ENCODE measurements at regions not wholly inside any gene's neighbourhood (a gene's known extent, or its start where the extent isn't known, plus 50 kb on each side); places are given as distances from the start of the nearest gene placed in this dataset.

DNA sequence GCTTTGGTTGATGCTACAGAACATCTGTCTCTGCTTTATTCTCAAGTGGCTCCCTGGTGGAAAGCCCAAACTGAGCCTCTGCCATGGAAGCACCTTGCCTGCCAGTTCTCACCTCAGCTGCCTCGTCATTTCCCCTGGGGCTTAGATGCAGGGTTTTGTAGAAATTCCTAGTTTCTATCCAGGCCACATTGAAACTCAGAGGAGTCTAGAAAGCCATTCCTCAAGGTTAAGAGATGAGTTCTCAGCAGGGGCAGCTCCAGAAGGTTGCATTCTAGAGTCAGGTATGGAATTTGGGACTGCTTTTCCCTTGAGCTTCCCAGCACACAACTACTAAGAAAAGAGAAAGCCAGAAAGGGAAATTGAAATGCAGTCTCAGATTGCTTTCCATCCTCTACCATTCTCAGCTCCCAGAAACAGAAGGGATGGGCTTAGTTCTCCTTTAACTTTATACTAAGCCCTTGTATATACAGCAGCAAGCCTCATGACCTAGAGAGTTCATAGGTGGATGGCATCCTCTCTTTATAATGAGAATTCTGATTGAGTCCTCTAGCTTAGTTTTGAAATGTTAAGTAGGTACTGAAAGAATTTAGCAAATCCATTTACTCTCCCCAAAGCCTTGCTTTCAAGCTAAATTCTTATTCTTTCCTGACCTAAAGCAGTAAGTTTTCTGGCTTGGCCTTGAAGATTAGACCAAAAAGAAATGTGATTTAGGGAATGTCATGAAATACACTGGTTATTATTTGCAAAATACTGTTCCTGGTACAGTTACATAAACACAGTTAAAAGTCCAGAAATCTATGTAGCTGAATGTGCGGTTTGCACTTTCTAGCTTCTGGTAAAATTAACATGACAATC lies 66.0 kb upstream of the MEF2C start:
- Histone ChIP-seq H3K4me3 (replicated peaks; ENCODE audit: insufficient read depth, low read length) (no peak overlapping the region), H3K27me3 (ENCODE audit: insufficient read depth, poor library complexity, severe bottlenecking) (no peaks in the 10 kb centered on the region), H3K27ac (replicated peaks) (no peak overlapping the region)
- DNase-seq (ENCODE audit: low read depth in 1 of 2, low spot score in 1 of 2): no peak
- TF ChIP-seq, protein P1, sequence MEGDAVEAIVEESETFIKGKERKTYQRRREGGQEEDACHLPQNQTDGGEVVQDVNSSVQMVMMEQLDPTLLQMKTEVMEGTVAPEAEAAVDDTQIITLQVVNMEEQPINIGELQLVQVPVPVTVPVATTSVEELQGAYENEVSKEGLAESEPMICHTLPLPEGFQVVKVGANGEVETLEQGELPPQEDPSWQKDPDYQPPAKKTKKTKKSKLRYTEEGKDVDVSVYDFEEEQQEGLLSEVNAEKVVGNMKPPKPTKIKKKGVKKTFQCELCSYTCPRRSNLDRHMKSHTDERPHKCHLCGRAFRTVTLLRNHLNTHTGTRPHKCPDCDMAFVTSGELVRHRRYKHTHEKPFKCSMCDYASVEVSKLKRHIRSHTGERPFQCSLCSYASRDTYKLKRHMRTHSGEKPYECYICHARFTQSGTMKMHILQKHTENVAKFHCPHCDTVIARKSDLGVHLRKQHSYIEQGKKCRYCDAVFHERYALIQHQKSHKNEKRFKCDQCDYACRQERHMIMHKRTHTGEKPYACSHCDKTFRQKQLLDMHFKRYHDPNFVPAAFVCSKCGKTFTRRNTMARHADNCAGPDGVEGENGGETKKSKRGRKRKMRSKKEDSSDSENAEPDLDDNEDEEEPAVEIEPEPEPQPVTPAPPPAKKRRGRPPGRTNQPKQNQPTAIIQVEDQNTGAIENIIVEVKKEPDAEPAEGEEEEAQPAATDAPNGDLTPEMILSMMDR (IDR thresholded peaks at IDR 0.05; ENCODE audit: insufficient read depth, low read length): no peak
- no peak for TF ChIP-seq POLR2AphosphoS5 (IDR thresholded peaks at IDR 0.05; ENCODE audit: low read depth)
- no peak for TF ChIP-seq GABPA (IDR thresholded peaks at IDR 0.05; ENCODE audit: low read depth)
- TF ChIP-seq SPI1 (IDR thresholded peaks at IDR 0.05; ENCODE audit: borderline replicate concordance, low read depth): no peak
- TF ChIP-seq REST (IDR thresholded peaks at IDR 0.05; ENCODE audit: insufficient replicate concordance, low read depth): no peak

GRCh38 chr5:88944751-88945531 lies 62.0 kb upstream of the MEF2C start:
- H3K27ac ChIP-seq (replicated peaks): no peak overlapping the region
- no peak overlapping the region for H3K4me3 ChIP-seq (replicated peaks; ENCODE audit: insufficient read depth, low read length)
- H3K27me3 ChIP-seq (ENCODE audit: insufficient read depth, poor library complexity, severe bottlenecking): no peaks in the 10 kb centered on the region
- TF ChIP-seq SPI1 (IDR thresholded peaks at IDR 0.05; ENCODE audit: borderline replicate concordance, low read depth) (no peak), REST (IDR thresholded peaks at IDR 0.05; ENCODE audit: insufficient replicate concordance, low read depth) (no peak), GABPA (IDR thresholded peaks at IDR 0.05; ENCODE audit: low read depth) (no peak), POLR2AphosphoS5 (IDR thresholded peaks at IDR 0.05; ENCODE audit: low read depth) (no peak)
- TF ChIP-seq, protein P1 (IDR thresholded peaks at IDR 0.05; ENCODE audit: insufficient read depth, low read length): no peak
- no peak for DNase-seq (ENCODE audit: low read depth in 1 of 2, low spot score in 1 of 2)

DNA sequence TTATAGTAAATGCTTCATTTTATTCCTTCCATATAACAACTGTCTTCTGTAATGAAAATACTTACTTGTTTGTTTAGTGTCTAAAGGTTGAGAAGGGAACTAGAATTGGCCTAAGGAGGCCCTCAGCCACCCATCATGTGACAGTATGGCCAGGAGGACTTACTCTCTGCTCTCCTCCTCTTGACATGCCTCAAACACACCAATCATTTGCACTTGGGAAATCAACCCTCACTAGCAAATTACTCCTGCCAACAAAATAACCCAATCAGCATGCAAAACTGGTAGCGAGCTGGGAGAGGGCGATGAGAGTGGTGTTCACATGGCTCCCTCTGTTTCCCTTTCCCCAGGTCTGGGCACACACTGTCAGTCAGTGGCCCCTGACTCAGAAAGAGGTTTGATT lies 58.6 kb upstream of the MEF2C start:
- DNase-seq (ENCODE audit: low read depth in 1 of 2, low spot score in 1 of 2): no peak
- TF ChIP-seq SPI1 (IDR thresholded peaks at IDR 0.05; ENCODE audit: borderline replicate concordance, low read depth) (no peak), POLR2AphosphoS5 (IDR thresholded peaks at IDR 0.05; ENCODE audit: low read depth) (no peak), REST (IDR thresholded peaks at IDR 0.05; ENCODE audit: insufficient replicate concordance, low read depth) (no peak), GABPA (IDR thresholded peaks at IDR 0.05; ENCODE audit: low read depth) (no peak)
- TF ChIP-seq, protein P1 (IDR thresholded peaks at IDR 0.05; ENCODE audit: insufficient read depth, low read length): no peak
- H3K27ac ChIP-seq (replicated peaks): no peak overlapping the region
- H3K27me3 ChIP-seq (ENCODE audit: insufficient read depth, poor library complexity, severe bottlenecking): no peaks in the 10 kb centered on the region
- no peak overlapping the region for H3K4me3 ChIP-seq (replicated peaks; ENCODE audit: insufficient read depth, low read length)
